Dendritic cell treated with granulocyte-macrophage colony-stimulating factor and Interleukin-4, amounts not matched to agents 40 ng/mL and 50 ng/mL, for 4 days (primary cell): ENCODE measurements at regions not wholly inside any gene's neighbourhood (a gene's known extent, or its start where the extent isn't known, plus 50 kb on each side); places are given as distances from the start of the nearest gene placed in this dataset.

ENCODE experiments used
- H3K27ac Mint-ChIP-seq: one replicate; pipeline ENCODE4 v1.8.0; 2022; ENCODE audit warnings: mild to moderate bottlenecking, mixed read lengths
- H3K27me3 Mint-ChIP-seq: one replicate; pipeline ENCODE4 v1.8.0; 2022; ENCODE audit warnings: mild to moderate bottlenecking, mixed read lengths
- H3K36me3 Mint-ChIP-seq: one replicate; pipeline ENCODE4 v1.8.0; 2022; ENCODE audit warnings: low read depth, mixed read lengths
- H3K4me1 Mint-ChIP-seq: one replicate; pipeline ENCODE4 v1.8.0; 2022; ENCODE audit warnings: low read depth, mixed read lengths
- H3K4me3 Mint-ChIP-seq: one replicate; pipeline ENCODE4 v1.8.0; 2022; ENCODE audit warnings: mild to moderate bottlenecking, moderate library complexity, mixed read lengths
- H3K9me3 Mint-ChIP-seq: one replicate; pipeline ENCODE4 v1.8.0; 2022; ENCODE audit warnings: mixed read lengths
- intact Hi-C: fragments of 100-400 bp; cut with micrococcal nuclease; formaldehyde crosslinking; loops from one replicate; pipeline ENCODE4 v1.15.0; 2022

DNA sequence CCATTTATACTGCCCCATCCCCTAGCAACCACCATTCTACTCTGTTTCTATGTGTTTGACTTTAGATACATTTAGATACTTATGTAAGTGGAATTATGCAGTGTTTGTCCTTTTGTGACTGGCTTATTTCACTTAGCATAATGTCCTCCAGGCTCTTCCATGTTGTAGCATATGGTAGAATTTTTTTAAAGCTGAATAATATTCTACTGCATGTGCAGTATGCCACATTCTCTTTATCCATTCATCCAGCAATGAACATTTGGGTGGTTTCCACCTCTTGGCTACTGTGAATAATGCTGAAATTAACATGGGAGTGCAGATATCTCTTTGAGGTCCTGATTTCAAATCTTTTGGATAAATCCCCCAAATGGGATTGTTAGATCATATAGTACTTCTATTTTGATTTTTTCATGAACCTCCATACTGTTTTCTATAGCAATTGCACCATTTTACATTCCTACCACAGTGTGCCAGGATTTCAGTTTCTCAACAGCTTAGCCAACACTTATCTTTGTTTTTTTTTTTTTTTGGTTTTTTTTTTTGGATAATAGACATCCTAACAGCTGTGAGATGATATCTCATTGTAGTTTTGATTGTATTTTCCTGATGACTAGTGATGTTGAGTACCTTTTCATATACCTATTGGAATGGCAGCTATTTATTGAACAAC is 105.9 kb upstream of the LNX1 start:
- Mint-ChIP-seq H3K4me3 (no peak overlapping the region), H3K36me3 (peaks cover 7% of the 10 kb centered on the region), H3K27ac (no peak overlapping the region), H3K9me3 (peaks cover 12% of the 10 kb centered on the region), H3K27me3 (no peaks in the 10 kb centered on the region), H3K4me1 (peaks cover 8% of the 10 kb centered on the region)
- intact Hi-C loops = no loop called here

DNA sequence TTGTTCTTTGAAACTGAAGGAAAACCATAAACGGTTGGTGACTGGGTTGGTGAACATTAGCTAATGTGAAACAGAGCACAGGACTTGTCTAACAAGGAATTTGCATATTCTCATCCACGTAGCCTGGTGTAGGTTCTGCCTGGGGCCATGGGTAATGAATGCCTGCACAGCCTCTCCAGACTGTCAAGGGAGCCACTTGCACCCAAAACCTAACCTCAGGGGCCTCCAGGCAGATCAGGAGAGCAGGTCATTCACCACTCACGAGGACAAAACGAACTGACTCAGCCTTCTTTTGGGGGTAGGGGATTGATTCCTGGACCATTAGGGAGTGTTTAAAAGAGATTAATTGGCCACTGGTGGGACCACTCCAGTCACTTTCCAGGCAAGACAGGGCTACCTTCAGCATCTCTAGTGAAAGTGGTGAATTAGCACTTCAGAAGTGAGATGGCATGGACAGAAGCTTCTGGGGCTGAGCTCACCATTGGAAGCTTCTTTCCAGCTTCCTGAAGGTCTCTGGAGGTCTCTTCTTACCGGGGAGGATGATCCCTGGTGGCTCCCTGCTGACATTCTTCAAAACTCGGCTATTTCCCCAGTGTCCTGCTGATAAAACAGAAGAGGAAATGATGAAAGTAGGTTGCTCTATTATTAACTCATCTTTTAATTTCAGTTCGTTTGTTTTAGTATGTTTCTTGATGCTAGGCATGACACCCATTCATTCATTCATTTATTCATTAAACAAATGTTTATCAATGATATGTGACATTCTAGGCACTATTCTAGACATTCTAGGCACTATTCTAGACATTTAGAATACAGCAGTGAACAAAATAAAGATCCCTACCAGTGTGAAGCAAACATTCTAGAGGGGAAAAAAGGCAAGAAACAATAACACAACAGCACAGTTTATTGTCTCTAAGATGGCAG is 104.5 kb upstream of the LNX1 start:
- intact Hi-C loops = no loop called here
- Mint-ChIP-seq H3K27me3 (no peaks in the 10 kb centered on the region), H3K4me1 (peaks cover 6% of the 10 kb centered on the region), H3K4me3 (no peak overlapping the region), H3K36me3 (no peaks in the 10 kb centered on the region), H3K9me3 (peaks cover 4% of the 10 kb centered on the region), H3K27ac (no peak overlapping the region)

DNA sequence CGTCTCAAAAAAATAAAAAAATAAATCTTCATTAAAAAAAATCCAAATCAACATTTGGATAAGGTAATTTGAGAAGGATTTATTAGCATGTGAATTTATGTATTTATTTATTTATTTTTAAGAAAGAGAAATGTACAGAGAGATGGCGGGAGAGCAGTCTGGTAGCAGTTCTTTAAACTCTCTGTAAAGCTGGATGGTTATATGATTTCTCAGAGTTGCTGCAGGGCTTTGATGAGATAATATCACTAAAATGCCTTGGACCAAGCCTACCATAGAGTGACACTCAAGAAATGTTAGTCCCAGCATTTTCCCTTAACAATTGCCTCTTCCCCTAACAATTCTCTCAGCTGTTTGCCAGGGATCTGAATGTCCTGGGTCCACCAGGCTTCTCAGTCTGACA is 103.4 kb upstream of the LNX1 start:
- H3K4me1 Mint-ChIP-seq = peaks cover 18% of the 10 kb centered on the region
- H3K36me3 Mint-ChIP-seq = no peaks in the 10 kb centered on the region
- no peaks in the 10 kb centered on the region for H3K9me3 Mint-ChIP-seq

DNA sequence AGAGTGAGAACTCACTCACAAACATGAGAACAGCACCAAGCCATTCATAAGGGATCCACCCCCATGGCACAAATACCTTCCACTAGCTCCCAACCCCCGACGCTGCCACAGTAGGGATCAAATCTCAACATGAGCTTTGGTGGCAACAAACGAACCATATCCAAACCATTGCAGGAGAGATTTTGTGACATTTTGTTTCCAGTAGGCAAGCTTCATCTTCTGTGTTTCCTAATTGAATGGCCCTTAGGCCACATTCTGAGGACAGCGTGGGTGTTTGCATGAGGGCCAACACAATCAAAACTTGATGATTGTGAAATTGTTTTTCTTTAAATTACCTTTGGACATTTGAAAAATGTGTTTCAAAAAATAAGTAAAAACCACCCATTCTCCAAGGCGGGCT is 102.6 kb upstream of the LNX1 start:
- H3K4me3 Mint-ChIP-seq = no peak overlapping the region
- no peaks in the 10 kb centered on the region for H3K36me3 Mint-ChIP-seq
- H3K27ac Mint-ChIP-seq = no peak overlapping the region
- H3K27me3 Mint-ChIP-seq = no peaks in the 10 kb centered on the region
- H3K4me1 Mint-ChIP-seq = peaks cover 23% of the 10 kb centered on the region
- H3K9me3 Mint-ChIP-seq = no peaks in the 10 kb centered on the region
- intact Hi-C loops = no loop called here

More for the DNA sequence above, 103.4 kb upstream of the LNX1 start:
- intact Hi-C loops = no loop called here
- Mint-ChIP-seq H3K27ac (no peak overlapping the region), H3K4me3 (no peak overlapping the region), H3K27me3 (no peaks in the 10 kb centered on the region)

DNA sequence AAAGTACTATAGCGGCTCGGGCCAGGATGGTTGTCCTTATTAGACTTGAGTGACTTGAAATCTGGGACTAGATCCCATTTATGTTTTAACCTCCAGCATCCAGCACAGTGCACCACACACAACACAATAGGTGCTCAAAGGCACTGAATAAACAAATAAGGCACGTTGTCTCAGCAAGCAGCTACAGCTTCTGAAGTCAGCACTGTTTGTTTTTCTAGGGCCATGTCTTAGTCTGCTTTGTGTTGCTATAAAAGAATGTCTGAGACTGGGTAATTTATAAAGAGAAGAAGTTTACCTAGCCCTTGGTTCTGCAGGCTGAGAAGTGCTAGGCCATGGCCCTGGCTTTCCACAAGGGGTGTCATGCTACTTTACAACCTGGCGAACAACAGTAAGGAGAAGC is 102.1 kb upstream of the LNX1 start:
- H3K4me1 Mint-ChIP-seq = peaks cover 27% of the 10 kb centered on the region
- no peak overlapping the region for H3K27ac Mint-ChIP-seq
- no peaks in the 10 kb centered on the region for H3K36me3 Mint-ChIP-seq
- no peak overlapping the region for H3K4me3 Mint-ChIP-seq
- H3K9me3 Mint-ChIP-seq = no peaks in the 10 kb centered on the region
- intact Hi-C loops = no loop called here
- H3K27me3 Mint-ChIP-seq = no peaks in the 10 kb centered on the region

DNA sequence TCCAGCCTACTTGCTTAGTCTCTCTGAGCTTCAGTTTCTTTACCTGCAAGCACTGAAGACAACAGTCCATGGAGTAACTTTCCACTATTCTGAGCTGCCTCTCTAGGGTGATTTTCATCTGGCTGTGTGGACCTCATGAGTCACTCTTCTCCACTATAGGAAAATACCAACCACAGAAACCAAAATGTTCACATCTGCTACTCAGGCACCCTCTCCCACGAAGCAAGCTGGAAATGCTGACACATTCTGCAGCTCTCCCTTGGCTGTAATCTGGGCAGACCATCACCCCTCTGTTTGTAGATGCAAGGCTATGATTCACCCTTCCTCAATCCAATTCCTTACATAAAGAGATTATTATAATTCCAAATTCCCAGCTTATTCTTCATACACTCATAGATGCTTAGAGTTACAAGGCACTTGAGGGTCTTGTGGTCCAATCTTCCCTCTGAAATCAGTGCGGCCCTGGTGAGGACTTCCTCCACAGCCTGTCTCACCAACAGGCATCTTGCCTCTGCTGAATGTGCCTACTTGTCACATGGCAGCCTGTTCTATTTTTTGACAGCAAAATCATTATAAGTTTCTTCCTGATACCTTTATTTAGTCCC is 97.0 kb upstream of the LNX1 start:
- Mint-ChIP-seq H3K4me3 (no peak overlapping the region), H3K4me1 (peaks cover 26% of the 10 kb centered on the region)

DNA sequence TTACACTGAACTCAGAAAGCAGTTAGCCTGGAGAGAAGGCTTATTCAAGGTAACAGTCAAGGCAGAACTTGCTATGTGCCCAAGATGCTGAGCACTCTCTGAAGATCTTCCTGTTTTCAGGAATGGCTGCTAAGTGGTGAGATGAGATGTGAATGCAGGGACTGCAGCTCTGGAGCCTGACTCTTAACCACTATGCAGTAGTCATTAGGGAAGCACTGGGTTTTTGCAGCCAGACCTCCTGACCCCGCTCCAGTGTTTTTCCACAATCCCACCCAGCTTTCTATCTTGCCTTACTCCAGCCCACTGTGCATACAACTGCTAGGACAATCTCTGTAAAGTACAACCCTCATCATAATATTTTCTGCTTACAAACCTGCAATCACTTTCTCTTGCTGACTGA is 95.2 kb upstream of the LNX1 start:
- intact Hi-C loops = no loop called here
- H3K4me1 Mint-ChIP-seq = peaks cover 26% of the 10 kb centered on the region
- H3K4me3 Mint-ChIP-seq = no peak overlapping the region
- H3K9me3 Mint-ChIP-seq = no peaks in the 10 kb centered on the region
- H3K27ac Mint-ChIP-seq = no peak overlapping the region
- H3K36me3 Mint-ChIP-seq = no peaks in the 10 kb centered on the region
- no peaks in the 10 kb centered on the region for H3K27me3 Mint-ChIP-seq

More for the DNA sequence above, 97.0 kb upstream of the LNX1 start:
- H3K27ac Mint-ChIP-seq = no peak overlapping the region
- intact Hi-C loops = no loop called here
- H3K9me3 Mint-ChIP-seq = no peaks in the 10 kb centered on the region
- H3K36me3 Mint-ChIP-seq = no peaks in the 10 kb centered on the region
- no peaks in the 10 kb centered on the region for H3K27me3 Mint-ChIP-seq

DNA sequence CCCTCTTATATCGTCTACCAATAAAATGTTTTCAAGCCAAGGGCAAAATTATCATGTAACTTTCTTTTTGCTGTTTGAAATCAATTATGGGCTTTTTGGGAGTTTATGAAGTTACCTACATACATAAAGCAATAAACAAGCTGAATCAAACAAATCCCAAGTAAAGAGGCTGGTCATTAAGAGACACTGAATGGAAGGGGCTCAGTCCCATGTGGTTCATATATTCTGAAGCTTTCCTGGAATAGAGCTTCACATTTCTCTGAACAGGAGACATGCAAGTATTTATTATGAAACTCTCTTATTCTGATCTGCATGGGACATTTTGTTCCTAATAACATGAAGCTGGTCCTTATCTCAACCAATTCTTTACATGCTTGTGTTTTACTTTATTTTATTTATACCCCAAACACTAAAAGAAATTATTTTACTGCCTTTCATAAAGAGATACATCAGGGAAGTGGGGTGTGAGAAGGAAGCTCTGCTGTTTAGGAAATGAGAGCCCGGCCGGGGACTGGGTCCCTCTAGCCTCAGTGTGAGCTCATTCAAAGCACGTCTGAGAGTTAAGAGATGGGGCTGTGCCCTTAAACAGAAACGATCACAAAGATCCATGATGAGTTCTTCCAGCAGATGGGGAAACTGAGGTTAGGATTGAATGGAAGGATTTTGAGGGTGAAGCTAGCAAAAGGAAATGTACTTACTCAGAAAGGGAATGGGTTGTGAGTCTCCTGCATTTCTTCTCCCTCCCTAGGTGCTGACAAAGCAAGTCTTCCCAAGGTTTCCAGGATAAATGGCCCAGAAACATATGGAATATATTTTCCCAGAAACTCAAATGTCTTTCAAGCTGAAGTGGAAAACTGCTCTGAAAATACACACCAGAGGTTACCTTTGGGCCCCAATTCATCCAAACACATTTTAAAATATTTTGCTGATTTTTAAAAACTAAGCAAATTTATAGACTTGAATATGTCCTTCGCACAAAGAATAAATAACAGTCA is 93.1 kb upstream of the LNX1 start:
- intact Hi-C loops = no loop called here

DNA sequence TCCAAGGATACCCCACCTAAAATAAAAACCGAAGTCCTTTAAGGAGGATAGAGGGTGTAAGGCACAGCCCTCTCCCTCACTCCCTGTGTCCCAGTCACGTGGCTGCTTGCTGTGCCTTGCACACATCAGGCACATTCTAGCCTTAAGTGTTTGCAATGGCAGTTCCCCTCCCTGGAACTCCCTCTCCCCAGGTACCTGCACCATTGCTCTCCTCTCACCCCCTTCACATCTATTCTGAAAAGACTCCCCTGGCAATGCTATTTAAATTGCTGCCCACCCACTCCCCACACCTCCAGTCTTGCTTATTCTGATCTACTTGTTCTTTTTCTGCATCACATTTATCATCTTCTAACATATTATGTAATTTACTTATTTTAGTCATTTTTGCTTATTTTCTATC is 91.6 kb upstream of the LNX1 start:
- no peak overlapping the region for H3K27ac Mint-ChIP-seq

More for the DNA sequence above, 93.1 kb upstream of the LNX1 start:
- Mint-ChIP-seq H3K27ac (no peak overlapping the region), H3K9me3 (peaks cover 9% of the 10 kb centered on the region), H3K4me3 (no peak overlapping the region), H3K36me3 (no peaks in the 10 kb centered on the region), H3K4me1 (peaks cover 12% of the 10 kb centered on the region), H3K27me3 (no peaks in the 10 kb centered on the region)

DNA sequence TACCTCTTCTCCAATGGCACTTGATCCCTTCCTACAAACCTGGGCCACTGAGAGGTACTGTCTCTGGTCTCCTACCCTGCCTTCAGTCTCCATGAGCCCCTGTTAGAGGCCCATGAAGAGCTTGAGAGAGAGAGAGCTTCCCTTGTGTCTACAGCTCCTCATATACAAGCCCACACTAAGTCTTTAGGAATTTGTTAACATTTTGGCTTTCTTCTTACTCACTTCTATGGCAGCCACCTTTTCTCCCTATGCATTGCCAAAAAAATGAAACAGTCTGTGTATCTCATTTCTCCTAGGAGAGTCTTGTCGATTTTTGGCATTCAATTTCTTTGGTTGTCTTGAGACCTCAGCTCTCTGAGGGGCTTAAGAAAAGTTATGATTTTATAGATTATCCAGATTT is 90.9 kb upstream of the LNX1 start:
- H3K9me3 Mint-ChIP-seq = peaks cover 21% of the 10 kb centered on the region
- H3K27ac Mint-ChIP-seq = no peak overlapping the region
- H3K36me3 Mint-ChIP-seq = no peaks in the 10 kb centered on the region
- intact Hi-C loops = no loop called here
- H3K4me3 Mint-ChIP-seq = no peak overlapping the region
- no peaks in the 10 kb centered on the region for H3K27me3 Mint-ChIP-seq
- peaks cover 3% of the 10 kb centered on the region for H3K4me1 Mint-ChIP-seq

More for the DNA sequence above, 91.6 kb upstream of the LNX1 start:
- intact Hi-C loops = no loop called here
- Mint-ChIP-seq H3K27me3 (no peaks in the 10 kb centered on the region), H3K4me1 (peaks cover under 1% of the 10 kb centered on the region), H3K9me3 (peaks cover 14% of the 10 kb centered on the region), H3K4me3 (no peak overlapping the region), H3K36me3 (no peaks in the 10 kb centered on the region)

DNA sequence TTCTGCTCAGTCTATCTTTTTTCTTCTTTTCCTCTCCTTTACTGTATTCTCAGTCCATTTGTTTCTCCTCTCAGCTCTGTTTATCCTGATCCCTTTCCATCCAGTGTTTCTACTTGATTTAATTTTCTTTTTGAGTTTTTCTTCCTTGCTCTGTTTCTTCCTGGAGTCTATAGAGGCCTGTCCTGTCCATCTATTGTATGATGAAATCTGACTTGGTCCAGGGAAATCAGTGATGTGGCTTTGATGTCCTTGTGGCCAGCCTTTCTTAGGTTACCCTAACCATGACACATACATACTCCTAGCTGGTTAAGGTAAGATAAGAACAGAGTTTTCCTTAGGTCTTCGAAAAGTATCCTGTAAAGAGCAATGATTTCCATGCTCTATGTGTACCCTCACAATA is 89.3 kb upstream of the LNX1 start:
- H3K36me3 Mint-ChIP-seq = no peaks in the 10 kb centered on the region
- no peak overlapping the region for H3K4me3 Mint-ChIP-seq
- H3K9me3 Mint-ChIP-seq = peaks cover 24% of the 10 kb centered on the region
- H3K27me3 Mint-ChIP-seq = no peaks in the 10 kb centered on the region
- intact Hi-C loops = no loop called here
- peaks cover 17% of the 10 kb centered on the region for H3K4me1 Mint-ChIP-seq
- H3K27ac Mint-ChIP-seq = no peak overlapping the region

DNA sequence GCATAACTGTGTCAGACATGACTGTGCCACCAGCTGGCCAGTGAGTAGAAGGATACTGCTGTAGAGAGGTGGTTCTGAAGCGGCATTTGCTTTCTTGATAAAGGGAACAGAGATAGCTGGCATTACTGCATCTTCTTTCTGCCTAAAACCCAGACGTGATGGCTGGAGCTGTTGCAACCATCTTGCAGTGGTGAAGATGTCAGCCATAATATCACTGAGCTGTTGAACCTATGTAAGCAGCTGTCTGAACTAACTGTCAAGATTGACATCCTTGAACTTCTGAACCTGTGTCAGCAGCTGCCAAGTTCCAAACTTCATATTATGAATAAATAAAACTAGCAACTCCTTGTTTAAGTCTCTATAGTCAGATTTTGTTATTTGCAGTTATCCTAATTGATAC is 88.9 kb upstream of the LNX1 start:
- intact Hi-C loops = no loop called here
- no peaks in the 10 kb centered on the region for H3K36me3 Mint-ChIP-seq
- H3K9me3 Mint-ChIP-seq = peaks cover 24% of the 10 kb centered on the region
- H3K27ac Mint-ChIP-seq = no peak overlapping the region
- no peak overlapping the region for H3K4me3 Mint-ChIP-seq
- H3K27me3 Mint-ChIP-seq = no peaks in the 10 kb centered on the region
- H3K4me1 Mint-ChIP-seq = peaks cover 17% of the 10 kb centered on the region

DNA sequence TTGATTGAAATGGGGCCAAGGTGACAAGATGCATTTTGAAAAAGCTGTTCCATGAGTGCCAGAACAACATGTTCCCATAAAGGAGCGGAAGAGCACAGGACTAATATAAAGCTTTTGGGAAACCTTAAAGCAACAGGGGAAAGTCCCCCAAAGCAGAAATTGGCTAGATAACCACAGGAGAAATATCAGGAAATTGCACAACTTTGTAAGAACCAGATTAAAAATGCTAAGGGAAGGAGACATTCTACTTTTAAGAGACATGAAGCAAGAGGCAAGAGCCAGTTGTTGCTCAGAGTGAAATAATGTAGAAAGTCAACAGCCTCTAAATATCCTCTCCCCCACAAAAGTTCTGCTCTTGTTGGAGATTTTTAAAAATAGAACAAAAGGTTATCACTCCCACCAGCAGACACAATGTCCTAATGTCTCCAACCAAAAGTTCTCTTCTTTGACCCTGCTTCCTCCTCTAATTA is 85.2 kb upstream of the LNX1 start:
- no peaks in the 10 kb centered on the region for H3K36me3 Mint-ChIP-seq
- no peak overlapping the region for H3K27ac Mint-ChIP-seq
- peaks cover 17% of the 10 kb centered on the region for H3K4me1 Mint-ChIP-seq
- no peak overlapping the region for H3K4me3 Mint-ChIP-seq
- peaks cover 24% of the 10 kb centered on the region for H3K9me3 Mint-ChIP-seq
- intact Hi-C loops = no loop called here
- no peaks in the 10 kb centered on the region for H3K27me3 Mint-ChIP-seq
